CD4-positive, alpha-beta memory T cell (primary cell): ENCODE measurements at regions not wholly inside any gene's neighbourhood (a gene's known extent, or its start where the extent isn't known, plus 50 kb on each side); places are given as distances from the start of the nearest gene placed in this dataset.

Experiments used
- CTCF ChIA-PET: fragments of 350-600 bp; sonication (Branson Sonifier 250); formaldehyde crosslinking; loops from one replicate; lab custom pipeline; 2021; ENCODE audit warnings: inconsistent platforms; ENCODE audit not compliant: partially characterized antibody; lab: Charles Lee
- POLR2A ChIA-PET: fragments of 350-600 bp; sonication (Branson Sonifier 250); formaldehyde crosslinking; loops from one replicate; lab custom pipeline; 2021; ENCODE audit not compliant: partially characterized antibody; lab: Charles Lee
- DNase-seq, 5 donors: peaks; one replicate each; pipeline versions ENCODE4 v3.0.0 to v3.0.0-alpha.2; 2020 to 2022; ENCODE audit warnings: mixed read lengths in 1 of 5
- H3K27ac ChIP-seq: one replicate; pipeline ENCODE4 v1.7.0; 2013; ENCODE audit warnings: low read depth, low read length
- H3K27me3 ChIP-seq: 2 replicates; pipeline ENCODE4 v1.7.0; 2013; ENCODE audit warnings: mild to moderate bottlenecking, low read length, moderate library complexity; ENCODE audit not compliant: insufficient read depth
- H3K36me3 ChIP-seq: 2 replicates; pipeline ENCODE4 v1.7.0; 2013; ENCODE audit warnings: mild to moderate bottlenecking, low read length, moderate library complexity; ENCODE audit not compliant: insufficient read depth
- H3K4me1 ChIP-seq: 2 replicates; pipeline ENCODE4 v1.7.0; 2013; ENCODE audit warnings: mild to moderate bottlenecking, low read length, moderate library complexity; ENCODE audit not compliant: insufficient read depth
- H3K4me3 ChIP-seq, 2 donors: one replicate each; pipeline ENCODE4 v1.7.0; 2013; ENCODE audit warnings: low read length in 2 of 2, mild to moderate bottlenecking in 1 of 2
- H3K9me3 ChIP-seq, 2 donors: one replicate each; pipeline ENCODE4 v1.7.0; 2013; ENCODE audit warnings: low read length in 2 of 2, control low read depth in 1 of 2; ENCODE audit not compliant: control insufficient read depth in 1 of 2
- H3K27ac Mint-ChIP-seq, 7 donors: one replicate each; pipeline ENCODE4 v1.8.0; 2020 to 2021; ENCODE audit warnings: mixed read lengths in 7 of 7, mild to moderate bottlenecking in 6 of 7, inconsistent platforms in 3 of 7, moderate library complexity in 3 of 7
- H3K27me3 Mint-ChIP-seq, 2 donors: one replicate each; pipeline ENCODE4 v1.8.0; 2020 to 2021; ENCODE audit warnings: mixed read lengths in 2 of 2
- H3K36me3 Mint-ChIP-seq, 2 donors: one replicate each; pipeline ENCODE4 v1.8.0; 2020 to 2021; ENCODE audit warnings: mixed read lengths in 2 of 2, inconsistent platforms in 1 of 2, mild to moderate bottlenecking in 1 of 2
- H3K4me1 Mint-ChIP-seq, 4 donors: one replicate each; pipeline ENCODE4 v1.8.0; 2020 to 2021; ENCODE audit warnings: mixed read lengths in 4 of 4, mild to moderate bottlenecking in 1 of 4
- H3K4me3 Mint-ChIP-seq, 8 donors: one replicate each; pipeline ENCODE4 v1.8.0; 2020 to 2021; ENCODE audit warnings: mixed read lengths in 8 of 8, mild to moderate bottlenecking in 7 of 8, moderate library complexity in 6 of 8, inconsistent platforms in 3 of 8
- H3K9me3 Mint-ChIP-seq, 8 donors: one replicate each; pipeline ENCODE4 v1.8.0; 2020 to 2021; ENCODE audit warnings: mixed read lengths in 8 of 8, mild to moderate bottlenecking in 5 of 8, inconsistent platforms in 3 of 8, moderate library complexity in 1 of 8
- intact Hi-C: fragments of 100-400 bp; cut with micrococcal nuclease; formaldehyde crosslinking; loops from one replicate; pipeline ENCODE4 v1.15.1; 2023

DNA sequence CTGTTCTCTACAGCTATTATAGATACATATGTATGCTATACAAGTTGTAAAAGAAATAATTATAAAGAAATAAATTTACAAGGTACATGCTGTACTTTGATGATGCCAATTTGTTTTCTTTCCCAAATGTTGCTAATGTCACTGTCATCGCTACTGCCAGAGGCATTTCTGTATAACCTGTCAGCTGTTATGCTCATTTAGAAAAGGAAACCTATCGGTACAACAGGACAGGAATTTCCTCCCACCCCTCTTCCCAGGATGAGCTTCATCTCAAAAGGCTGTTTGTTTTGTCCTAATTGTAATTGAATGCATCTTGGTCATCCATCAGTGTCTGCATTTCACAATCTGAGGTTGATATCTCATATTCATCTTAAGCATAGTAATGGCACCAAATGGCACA lies 975.7 kb downstream of the TTLL7 start:
- H3K27ac ChIP-seq, result no peak overlapping the region
- DNase-seq, result no peak
- CTCF ChIA-PET, result no interaction called here
- Mint-ChIP-seq H3K9me3 (peaks cover 0 to 10% (median 4%) of the 10 kb centered on the region in 8 donors), H3K27ac (no peak overlapping the region), H3K27me3 (no peaks in the 10 kb centered on the region), H3K4me3 (no peak overlapping the region), H3K36me3 (no peaks in the 10 kb centered on the region), H3K4me1 (no peaks in the 10 kb centered on the region)
- no peaks in the 10 kb centered on the region for H3K27me3 ChIP-seq
- intact Hi-C loops, result no loop called here
- H3K36me3 ChIP-seq, result no peaks in the 10 kb centered on the region
- H3K4me3 ChIP-seq, result no peak overlapping the region
- H3K9me3 ChIP-seq, result no peaks in the 10 kb centered on the region
- H3K4me1 ChIP-seq, result no peaks in the 10 kb centered on the region
- POLR2A ChIA-PET, result no interaction called here

- CTCF ChIA-PET, result no interaction called here
- Mint-ChIP-seq H3K9me3 (peaks cover 0 to 11% (median 4%) of the 10 kb centered on the region in 8 donors), H3K27me3 (no peaks in the 10 kb centered on the region), H3K4me1 (no peaks in the 10 kb centered on the region), H3K27ac (no peak overlapping the region), H3K4me3 (no peak overlapping the region), H3K36me3 (no peaks in the 10 kb centered on the region)
- Histone ChIP-seq H3K9me3 (no peaks in the 10 kb centered on the region), H3K27ac (no peak overlapping the region), H3K4me3 (no peak overlapping the region), H3K36me3 (no peaks in the 10 kb centered on the region), H3K27me3 (no peaks in the 10 kb centered on the region), H3K4me1 (no peaks in the 10 kb centered on the region)
- no peak for DNase-seq
- POLR2A ChIA-PET, result no interaction called here
- intact Hi-C loops, result no loop called here
Observed at GRCh38 chr1:83022206-83022605, 976.7 kb downstream of the TTLL7 start.

DNA sequence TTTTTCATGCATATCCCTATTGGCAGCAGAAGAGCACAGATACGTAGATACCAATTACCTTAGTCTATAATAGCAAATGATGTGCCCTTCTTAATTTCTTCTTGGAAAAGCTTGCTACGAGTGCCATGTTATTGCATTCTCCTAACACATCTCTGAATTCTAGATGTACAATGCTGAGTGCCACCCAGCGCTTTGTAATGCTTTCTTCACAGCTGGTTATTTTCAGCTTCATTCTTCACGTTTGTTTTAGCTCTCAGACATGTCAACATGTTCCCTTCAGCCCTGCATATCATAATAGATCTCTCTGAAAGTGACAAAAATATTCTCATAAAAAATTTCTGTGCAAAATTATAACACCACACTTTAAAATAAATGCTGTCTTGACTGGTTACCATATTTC lies 981.2 kb downstream of the TTLL7 start:
- POLR2A ChIA-PET, result no interaction called here
- DNase-seq, result no peak
- H3K4me1 ChIP-seq, result no peaks in the 10 kb centered on the region

GRCh38 chr1:83017276-83017675 lies 981.7 kb downstream of the TTLL7 start:
- H3K9me3 Mint-ChIP-seq, result peaks cover 0 to 8% (median 3%) of the 10 kb centered on the region in 8 donors

More for the DNA sequence above, 981.2 kb downstream of the TTLL7 start:
- H3K4me3 Mint-ChIP-seq, result no peak overlapping the region
- H3K27ac ChIP-seq, result no peak overlapping the region
- H3K27me3 Mint-ChIP-seq, result no peaks in the 10 kb centered on the region
- H3K4me1 Mint-ChIP-seq, result no peaks in the 10 kb centered on the region
- CTCF ChIA-PET, result no interaction called here
- H3K27ac Mint-ChIP-seq, result no peak overlapping the region
- H3K9me3 ChIP-seq, result no peaks in the 10 kb centered on the region
- intact Hi-C loops, result no loop called here
- H3K9me3 Mint-ChIP-seq, result peaks cover 0 to 8% (median 3%) of the 10 kb centered on the region in 8 donors
- no peaks in the 10 kb centered on the region for H3K36me3 ChIP-seq
- H3K4me3 ChIP-seq, result no peak overlapping the region
- H3K36me3 Mint-ChIP-seq, result no peaks in the 10 kb centered on the region
- H3K27me3 ChIP-seq, result no peaks in the 10 kb centered on the region

GRCh38 chr1:83016354-83016849 lies 982.5 kb downstream of the TTLL7 start:
- no peak for DNase-seq
- no peaks in the 10 kb centered on the region for H3K4me1 ChIP-seq
- no peak overlapping the region for H3K4me3 ChIP-seq
- H3K27ac ChIP-seq, result no peak overlapping the region
- Mint-ChIP-seq H3K27ac (no peak overlapping the region), H3K4me1 (no peaks in the 10 kb centered on the region), H3K9me3 (peaks cover 0 to 8% (median 3%) of the 10 kb centered on the region in 8 donors), H3K36me3 (no peaks in the 10 kb centered on the region), H3K27me3 (no peaks in the 10 kb centered on the region), H3K4me3 (no peak overlapping the region)
- no peaks in the 10 kb centered on the region for H3K9me3 ChIP-seq
- no peaks in the 10 kb centered on the region for H3K27me3 ChIP-seq
- ChIA-PET POLR2A (no interaction called here), CTCF (no interaction called here)
- intact Hi-C loops, result no loop called here
- no peaks in the 10 kb centered on the region for H3K36me3 ChIP-seq

More at GRCh38 chr1:83017276-83017675, 981.7 kb downstream of the TTLL7 start:
- no peak overlapping the region for H3K4me3 ChIP-seq
- DNase-seq, result no peak
- Mint-ChIP-seq H3K27ac (no peak overlapping the region), H3K27me3 (no peaks in the 10 kb centered on the region), H3K4me3 (no peak overlapping the region), H3K4me1 (no peaks in the 10 kb centered on the region), H3K36me3 (no peaks in the 10 kb centered on the region)
- no peaks in the 10 kb centered on the region for H3K36me3 ChIP-seq
- POLR2A ChIA-PET, result no interaction called here
- H3K9me3 ChIP-seq, result no peaks in the 10 kb centered on the region
- H3K4me1 ChIP-seq, result no peaks in the 10 kb centered on the region
- no peaks in the 10 kb centered on the region for H3K27me3 ChIP-seq
- intact Hi-C loops, result no loop called here
- no peak overlapping the region for H3K27ac ChIP-seq
- CTCF ChIA-PET, result no interaction called here

GRCh38 chr1:83015163-83015562 lies 983.8 kb downstream of the TTLL7 start:
- Histone ChIP-seq H3K27me3 (no peaks in the 10 kb centered on the region), H3K36me3 (no peaks in the 10 kb centered on the region), H3K4me1 (no peaks in the 10 kb centered on the region), H3K4me3 (no peak overlapping the region), H3K27ac (no peak overlapping the region), H3K9me3 (no peaks in the 10 kb centered on the region)
- H3K27ac Mint-ChIP-seq, result no peak overlapping the region
- DNase-seq, result no peak
- intact Hi-C loops, result no loop called here
- peaks cover 0 to 6% (median under 1%) of the 10 kb centered on the region in 8 donors for H3K9me3 Mint-ChIP-seq
- no peaks in the 10 kb centered on the region for H3K27me3 Mint-ChIP-seq
- H3K4me3 Mint-ChIP-seq, result no peak overlapping the region
- ChIA-PET POLR2A (no interaction called here), CTCF (no interaction called here)
- H3K36me3 Mint-ChIP-seq, result no peaks in the 10 kb centered on the region
- no peaks in the 10 kb centered on the region for H3K4me1 Mint-ChIP-seq

DNA sequence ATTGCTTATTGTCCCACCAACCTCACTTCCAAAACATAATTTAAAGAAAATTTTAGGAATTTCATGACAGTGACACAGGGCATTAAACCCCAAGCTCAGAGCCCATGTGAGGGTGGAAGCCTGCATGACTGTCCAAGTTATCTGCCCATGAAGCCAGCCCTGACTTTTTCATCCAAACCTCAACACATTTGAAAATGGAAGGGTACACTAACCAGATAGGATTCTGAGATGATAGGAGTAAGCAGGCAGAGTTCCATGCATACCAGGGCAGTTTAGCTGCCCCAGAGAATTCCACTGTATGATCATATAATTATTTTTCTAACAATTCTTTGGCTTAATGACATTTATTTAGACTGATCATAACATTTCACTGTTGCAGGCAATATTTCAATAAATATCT lies 986.0 kb downstream of the TTLL7 start:
- ChIA-PET CTCF (no interaction called here), POLR2A (no interaction called here)
- Histone ChIP-seq H3K4me3 (no peak overlapping the region), H3K36me3 (no peaks in the 10 kb centered on the region), H3K27ac (no peak overlapping the region), H3K9me3 (no peaks in the 10 kb centered on the region), H3K4me1 (no peaks in the 10 kb centered on the region), H3K27me3 (no peaks in the 10 kb centered on the region)
- Mint-ChIP-seq H3K27ac (no peak overlapping the region), H3K9me3 (peaks cover 0 to 7% (median 4%) of the 10 kb centered on the region in 8 donors), H3K27me3 (no peaks in the 10 kb centered on the region), H3K4me1 (no peaks in the 10 kb centered on the region), H3K4me3 (no peak overlapping the region), H3K36me3 (no peaks in the 10 kb centered on the region)
- intact Hi-C loops, result no loop called here
- DNase-seq, result no peak

- ChIA-PET POLR2A (no interaction called here), CTCF (no interaction called here)
- H3K27me3 ChIP-seq, result no peaks in the 10 kb centered on the region
- no peak overlapping the region for H3K4me3 ChIP-seq
- H3K9me3 ChIP-seq, result no peaks in the 10 kb centered on the region
- intact Hi-C loops, result no loop called here
- no peaks in the 10 kb centered on the region for H3K36me3 Mint-ChIP-seq
- no peak overlapping the region for H3K27ac Mint-ChIP-seq
- DNase-seq, result no peak
- no peak overlapping the region for H3K27ac ChIP-seq
- H3K4me1 ChIP-seq, result no peaks in the 10 kb centered on the region
- no peaks in the 10 kb centered on the region for H3K4me1 Mint-ChIP-seq
- H3K36me3 ChIP-seq, result no peaks in the 10 kb centered on the region
- no peaks in the 10 kb centered on the region for H3K27me3 Mint-ChIP-seq
- H3K9me3 Mint-ChIP-seq, result peaks cover 0 to 6% (median 4%) of the 10 kb centered on the region in 8 donors
- H3K4me3 Mint-ChIP-seq, result no peak overlapping the region
Observed at GRCh38 chr1:83011265-83011664, 987.7 kb downstream of the TTLL7 start.
